Renal cortical epithelial cell (primary cell): ENCODE measurements at regions not wholly inside any gene's neighbourhood (a gene's known extent, or its start where the extent isn't known, plus 50 kb on each side); places are given as distances from the start of the nearest gene placed in this dataset.

Experiments
- DNase-seq: peaks from one replicate; pipeline ENCODE4 v3.0.0-alpha.2; 2011; ENCODE audit warnings: low read depth

DNA sequence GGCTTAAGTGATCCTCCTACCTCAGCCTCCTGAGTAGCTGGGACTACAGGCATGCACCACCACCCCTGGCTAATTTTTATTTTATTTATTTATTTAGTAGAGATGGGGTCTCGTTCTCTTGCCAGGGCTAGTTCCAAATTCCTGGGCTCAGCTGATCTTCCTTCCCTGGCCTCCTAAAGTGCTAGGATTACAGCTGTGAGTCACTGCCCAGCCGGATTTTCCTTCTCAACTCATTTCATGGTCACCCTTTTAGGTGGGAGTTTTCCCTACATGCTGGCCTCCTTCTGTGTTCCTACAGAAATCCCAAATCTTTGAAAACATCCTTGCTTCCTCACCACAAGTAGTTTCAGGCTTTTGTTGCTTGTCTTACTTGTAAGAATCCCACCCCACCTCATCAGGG is 102.1 kb upstream of the SIAH1 start:
- DNase-seq: no peak

DNA sequence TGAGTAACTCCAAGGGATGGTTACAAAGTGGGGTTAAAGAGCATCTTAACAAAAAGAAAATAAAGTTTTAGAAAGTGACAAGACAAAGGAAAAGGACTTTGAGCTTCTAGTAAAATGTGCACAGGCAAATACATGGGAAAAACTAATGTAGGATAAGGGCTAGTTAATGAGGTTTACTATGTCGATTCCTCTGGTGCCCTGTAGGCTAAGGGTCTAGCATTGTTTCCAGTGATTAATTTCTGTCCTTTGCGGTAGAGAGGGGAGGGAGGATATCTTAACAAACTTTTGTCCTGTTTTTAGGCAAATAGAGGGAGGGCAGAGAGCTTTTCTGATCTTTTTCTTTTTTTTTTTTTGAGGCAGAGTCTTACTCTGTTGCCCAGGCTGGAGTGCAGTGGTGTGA is 96.6 kb upstream of the SIAH1 start:
- DNase-seq: peak; percentile 41

DNA sequence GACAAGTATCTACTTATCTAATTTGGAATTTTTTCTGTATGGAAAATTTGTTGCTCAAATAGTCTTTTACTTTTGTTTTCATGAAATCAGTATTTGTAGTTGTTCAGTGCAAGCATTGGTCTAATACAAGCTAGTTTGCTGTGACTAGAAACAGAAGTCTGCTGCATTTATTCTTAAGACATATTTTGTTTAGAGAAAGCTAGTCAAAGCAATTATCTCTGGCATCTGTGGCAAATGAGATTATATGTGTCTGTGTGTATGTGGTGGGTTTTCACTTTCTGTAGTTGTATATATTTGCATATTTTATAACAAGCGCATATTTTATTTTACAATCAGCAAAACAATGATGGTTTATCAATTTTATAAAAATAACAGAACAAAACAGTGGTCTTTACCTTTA is 96.0 kb upstream of the SIAH1 start:
- DNase-seq: no peak

DNA sequence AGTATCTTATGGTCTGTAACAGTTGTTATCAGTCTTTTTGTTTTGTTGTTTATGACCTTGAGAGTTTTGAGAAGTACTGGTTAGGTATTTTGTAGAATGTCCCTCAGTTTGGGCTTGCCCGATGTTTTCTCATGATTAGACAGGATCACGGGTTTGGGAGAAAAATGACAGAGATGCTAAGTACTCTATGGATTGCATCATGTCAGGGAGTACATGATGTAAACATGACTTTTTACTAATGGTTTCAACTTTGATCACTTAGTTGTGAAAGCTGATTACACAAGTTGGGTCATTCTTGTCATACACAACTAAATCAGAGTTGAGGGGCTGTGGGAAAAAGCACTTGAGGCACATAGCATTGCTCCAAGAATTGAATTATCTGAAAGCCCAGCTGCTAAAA is 94.7 kb upstream of the SIAH1 start:
- peak; percentile 26 for DNase-seq

DNA sequence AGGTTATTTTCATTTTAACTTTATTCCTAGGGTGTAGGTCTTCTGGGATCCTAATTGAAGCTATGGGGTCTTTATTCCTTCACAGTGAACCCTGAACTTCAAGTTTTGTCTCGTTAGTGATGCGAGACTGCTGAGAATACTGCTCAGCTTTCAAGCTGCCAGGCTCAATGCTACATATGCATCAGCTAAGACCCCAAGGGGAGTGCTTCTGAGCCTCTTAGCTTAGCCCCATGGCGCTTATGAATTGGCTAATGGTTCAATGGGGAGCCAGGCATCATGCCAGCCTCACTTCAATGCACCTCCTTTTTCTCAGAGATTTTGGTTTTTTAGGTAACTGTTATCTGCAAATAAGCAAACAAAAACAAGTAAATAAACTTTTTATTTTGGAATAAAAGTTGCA is 94.1 kb upstream of the SIAH1 start:
- no peak for DNase-seq

DNA sequence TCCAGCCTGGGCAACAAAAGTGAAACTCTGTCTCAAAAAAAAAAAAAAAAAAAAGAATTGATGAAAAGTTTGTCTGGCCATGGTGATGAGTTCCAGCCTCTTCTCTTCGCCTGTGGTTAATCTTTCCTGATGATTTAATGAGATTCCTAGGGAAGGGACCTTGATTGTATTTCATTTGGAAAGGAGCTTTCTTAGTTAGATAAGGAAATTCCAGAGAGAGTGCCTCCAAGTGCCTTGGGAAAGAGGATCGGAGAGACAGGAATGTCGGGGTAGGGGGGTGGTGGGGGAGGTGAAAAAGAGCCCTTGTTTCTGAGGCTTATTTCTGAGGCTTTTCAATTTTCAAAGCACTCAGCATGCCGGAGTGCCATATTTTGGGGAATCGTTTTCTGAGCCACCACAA is 93.2 kb upstream of the SIAH1 start:
- DNase-seq: no peak

DNA sequence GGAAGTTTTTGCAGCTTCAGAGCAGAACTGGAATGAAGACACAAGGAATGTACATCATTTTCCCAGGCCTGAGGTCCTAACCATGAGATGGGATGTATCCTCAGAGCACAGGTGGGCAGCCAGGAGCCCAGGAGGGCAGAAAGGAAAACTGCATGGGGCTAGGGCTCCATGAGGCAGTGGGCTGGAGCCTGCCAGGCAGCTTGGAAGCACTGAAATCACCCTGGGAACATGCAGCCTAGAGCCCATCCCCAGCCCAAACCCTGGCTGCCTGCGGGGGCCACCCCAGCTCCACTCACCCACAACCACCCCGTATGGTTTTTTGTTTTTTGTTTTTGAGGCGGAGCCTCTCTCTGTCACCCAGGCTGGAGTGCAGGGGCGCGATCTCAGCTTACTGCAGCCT is 86.2 kb upstream of the SIAH1 start:
- no peak for DNase-seq

DNA sequence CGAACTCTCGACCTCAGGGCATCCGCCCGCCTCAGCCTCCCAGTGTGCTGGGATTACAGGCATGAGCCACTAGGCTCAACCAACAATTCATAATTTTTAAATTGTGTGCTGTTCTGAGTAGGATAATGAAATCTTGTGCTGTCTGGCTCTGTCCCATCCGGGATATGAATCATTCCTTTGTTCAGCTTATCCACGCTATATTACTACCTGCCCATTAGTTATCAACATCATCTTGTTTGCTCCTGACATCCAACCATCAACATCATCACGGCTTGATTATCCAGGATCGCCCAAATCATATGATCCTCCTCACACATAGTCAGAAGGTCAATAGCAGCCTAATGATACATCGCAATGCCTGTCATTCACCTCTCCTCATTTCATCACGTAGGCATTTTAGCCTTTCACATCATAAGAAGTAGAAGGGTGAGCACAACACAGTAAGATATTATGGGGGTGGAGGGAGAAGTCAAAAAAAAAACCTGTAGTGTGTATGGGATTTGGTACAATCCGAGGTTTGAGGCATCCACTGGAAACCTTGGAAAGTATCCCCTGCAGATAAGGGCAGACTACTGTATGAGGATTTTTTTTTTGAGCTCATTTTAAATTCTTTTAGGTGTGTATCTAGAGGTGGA is 77.0 kb upstream of the SIAH1 start:
- no peak for DNase-seq

DNA sequence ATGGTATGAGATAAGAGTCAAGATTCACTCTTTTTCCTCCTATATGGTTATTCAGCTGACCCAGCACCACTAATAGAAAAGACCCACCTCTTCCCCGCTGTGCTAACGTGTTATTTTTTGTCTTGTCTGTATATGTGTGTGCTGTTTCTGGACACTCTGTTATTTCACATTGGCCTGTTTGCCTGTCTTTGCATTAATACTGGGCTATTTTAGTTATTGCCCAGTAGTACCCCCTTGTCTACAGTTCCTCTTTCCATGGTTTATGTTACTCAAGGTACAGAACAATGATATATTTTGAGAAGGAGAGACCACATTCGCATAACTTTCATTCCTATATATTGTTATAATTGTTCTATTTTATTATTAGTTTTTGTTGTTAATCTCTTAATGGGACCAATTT is 74.0 kb upstream of the SIAH1 start:
- DNase-seq: no peak

DNA sequence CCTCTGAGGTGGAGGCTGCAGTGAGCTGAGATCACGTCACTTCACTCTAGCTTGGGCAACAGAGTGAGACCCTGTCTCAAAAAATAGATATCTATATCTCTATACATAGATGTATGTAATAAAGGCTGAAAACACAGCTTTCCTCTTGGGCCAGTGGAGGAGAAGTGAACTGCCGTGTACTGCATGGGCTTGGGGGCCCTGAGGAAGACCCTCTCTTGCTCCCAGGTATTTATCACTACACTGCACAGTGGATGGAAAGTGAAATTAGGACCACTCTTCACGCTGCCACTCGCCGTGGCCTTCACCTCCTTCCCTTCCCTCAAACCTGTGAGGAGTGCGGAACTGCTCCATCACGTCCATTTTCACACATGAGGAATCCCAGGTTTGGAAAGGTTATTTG is 68.8 kb upstream of the SIAH1 start:
- no peak for DNase-seq

DNA sequence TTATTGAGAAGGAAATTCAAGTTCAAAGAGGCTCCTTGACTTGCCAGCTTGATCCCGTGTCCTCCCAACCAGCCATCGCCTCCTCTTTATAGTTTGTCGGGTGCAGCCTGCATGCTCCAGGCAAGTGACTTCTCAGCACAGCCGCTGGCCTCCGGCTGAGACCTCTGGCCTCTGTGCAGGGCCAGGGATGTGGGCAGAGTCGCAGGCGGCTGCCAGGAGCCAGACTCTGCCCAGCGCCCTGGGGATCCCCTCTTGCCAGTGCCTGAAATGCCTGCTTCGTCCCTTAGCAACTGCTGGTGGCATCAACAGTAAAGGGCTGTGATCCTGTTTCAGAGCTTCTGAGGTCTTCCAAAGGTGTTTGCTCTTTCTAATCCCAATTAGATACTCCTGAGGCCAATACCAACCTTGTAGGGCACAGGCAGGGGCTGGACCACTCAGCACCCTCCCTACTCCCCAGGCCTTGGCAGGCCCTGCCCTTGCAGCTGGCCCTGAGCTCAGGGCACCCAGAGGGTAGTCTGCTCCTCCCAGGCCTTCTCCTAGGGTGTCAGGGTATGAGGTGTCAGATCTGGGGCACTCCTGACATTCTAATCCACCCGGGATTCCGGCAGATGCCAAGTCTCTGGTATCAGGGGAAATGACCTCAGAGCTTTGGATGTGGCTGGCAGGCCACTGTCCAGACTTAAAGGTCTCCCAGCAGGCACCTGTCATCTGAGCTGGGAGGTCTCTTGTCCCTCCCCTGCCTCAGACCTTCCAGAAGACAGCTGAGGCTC is 68.0 kb upstream of the SIAH1 start:
- DNase-seq: no peak

DNA sequence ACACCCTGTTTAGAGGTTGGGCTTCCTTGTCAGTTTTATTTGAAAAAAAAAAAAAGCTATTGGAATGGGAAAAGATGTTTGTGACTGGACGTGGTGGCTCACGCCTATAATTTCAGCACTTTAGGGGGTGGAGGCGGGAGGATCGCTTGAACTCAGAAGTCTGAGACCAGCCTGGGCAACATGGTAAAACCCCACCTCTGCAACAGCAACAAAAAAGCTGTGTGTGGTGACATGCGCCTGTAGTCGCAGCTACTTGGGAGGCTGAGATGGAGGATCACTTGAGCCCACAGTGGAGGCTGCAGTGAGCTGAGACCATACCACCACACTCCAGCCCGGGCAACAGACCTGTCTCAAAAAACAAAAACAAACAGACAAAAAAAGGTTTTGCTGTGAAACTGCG is 66.1 kb upstream of the SIAH1 start:
- DNase-seq: no peak

DNA sequence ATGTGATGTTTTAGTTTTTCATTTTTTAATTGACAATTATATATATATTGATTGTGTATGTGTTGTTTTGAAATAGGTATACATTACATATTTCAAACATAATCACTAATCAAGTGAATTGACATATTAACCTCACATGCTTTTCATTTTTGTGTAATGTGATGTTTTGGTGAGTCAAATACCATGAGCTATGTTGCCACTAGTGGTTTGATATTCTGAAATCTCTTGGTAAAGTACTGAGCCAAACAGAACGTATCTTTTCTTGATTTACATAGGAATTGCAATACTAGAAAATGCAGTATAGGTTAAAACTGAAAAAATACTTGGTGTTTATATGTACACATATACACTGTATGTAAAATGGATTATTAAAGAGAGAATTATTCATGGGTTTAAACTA is 65.2 kb upstream of the SIAH1 start:
- DNase-seq: no peak

DNA sequence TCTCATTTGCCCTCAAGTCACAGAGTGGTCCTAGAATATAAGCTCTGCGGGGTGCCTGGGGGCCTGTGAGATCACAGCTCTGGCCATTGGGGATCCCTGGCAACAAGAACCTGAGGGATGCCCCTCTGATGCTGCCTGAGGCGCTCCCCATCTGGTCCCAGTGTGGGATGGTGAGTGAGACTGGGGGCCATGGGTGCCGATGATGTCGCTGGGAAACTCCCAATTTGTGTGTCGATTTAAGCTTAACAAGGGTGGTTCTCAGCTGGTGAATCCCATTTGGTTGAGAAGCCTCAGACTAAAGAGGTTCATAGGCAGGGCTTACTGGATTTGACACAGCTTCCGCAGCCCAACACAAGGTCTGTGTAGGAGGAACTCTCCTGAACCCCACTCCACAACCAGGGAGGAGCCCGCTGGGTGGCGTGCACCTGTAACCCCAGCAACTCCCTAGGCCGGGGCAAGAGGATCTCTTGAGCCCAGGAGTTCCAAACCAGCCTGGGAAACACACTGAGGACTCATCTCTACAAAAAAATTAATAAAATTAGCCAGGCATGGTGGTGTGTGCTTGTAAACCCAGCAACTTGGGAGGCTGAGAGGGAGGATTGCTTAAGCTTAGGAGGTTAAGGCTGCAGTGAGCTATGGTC is 63.7 kb upstream of the SIAH1 start:
- DNase-seq: no peak

DNA sequence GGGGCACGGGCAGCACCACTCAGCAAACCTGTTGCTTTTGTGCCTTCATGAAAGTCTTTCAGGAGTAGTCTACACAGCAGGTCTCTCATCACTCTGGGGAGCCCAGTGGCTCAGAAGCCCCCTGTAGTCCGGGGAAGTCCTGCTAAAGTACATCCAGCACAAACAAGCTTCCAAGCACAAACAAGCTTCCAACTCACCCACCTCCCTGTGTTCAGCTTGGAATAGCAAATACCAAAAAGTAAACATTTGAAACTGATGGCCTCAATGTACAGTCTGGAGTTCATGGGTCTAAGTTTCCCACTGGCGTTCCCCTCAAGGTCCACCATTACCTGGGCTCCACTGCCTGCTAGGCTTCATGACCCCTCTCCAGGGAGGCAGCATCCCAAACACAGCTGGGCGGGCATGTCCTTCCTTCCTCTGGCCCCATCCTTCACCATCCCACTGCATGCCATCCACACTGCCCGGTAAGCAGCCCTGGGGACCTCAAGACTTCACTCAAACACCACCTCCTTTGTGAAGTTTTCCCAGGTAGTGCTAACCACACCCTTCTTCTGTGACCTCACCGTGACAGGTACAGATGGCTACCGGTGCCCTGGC is 62.8 kb upstream of the SIAH1 start:
- no peak for DNase-seq

DNA sequence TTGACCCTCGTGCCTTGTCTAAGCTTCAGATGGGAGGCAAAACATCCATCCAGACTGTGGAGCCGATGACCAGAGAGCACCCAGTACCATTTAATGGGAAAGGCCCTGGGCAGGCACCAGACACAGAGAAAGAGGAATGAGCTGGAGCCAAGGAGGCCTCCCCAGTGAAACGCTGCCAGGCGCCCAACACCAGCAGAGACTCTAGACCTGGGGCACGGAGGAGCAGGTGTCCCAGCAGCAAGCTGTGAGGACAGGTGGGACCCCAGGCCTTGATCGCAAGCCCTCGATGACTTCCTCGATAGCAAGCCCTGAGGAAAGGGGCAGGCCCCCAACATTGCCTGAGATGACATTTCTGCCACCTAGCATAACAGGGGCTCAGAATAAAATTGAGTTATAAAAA is 62.2 kb upstream of the SIAH1 start:
- DNase-seq: no peak

DNA sequence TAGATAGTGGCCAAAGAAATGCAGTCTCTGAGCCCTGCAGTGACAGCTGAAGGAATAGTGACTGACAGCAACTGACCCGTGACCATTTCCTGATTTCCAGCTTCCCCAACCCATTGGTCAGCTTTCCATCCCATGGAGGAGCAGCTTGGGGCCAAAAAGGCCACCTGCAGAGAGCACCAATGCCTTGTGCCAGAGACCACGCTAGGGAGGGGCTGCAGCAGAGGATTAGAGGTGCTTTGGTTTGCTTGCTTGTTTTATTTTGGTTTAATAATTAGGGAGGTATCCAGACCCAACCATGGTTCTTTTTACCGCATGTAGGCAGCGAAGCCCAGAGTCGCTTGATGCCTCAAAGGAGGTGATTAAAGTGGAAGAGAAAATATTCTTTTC is 61.3 kb upstream of the SIAH1 start:
- DNase-seq: no peak

DNA sequence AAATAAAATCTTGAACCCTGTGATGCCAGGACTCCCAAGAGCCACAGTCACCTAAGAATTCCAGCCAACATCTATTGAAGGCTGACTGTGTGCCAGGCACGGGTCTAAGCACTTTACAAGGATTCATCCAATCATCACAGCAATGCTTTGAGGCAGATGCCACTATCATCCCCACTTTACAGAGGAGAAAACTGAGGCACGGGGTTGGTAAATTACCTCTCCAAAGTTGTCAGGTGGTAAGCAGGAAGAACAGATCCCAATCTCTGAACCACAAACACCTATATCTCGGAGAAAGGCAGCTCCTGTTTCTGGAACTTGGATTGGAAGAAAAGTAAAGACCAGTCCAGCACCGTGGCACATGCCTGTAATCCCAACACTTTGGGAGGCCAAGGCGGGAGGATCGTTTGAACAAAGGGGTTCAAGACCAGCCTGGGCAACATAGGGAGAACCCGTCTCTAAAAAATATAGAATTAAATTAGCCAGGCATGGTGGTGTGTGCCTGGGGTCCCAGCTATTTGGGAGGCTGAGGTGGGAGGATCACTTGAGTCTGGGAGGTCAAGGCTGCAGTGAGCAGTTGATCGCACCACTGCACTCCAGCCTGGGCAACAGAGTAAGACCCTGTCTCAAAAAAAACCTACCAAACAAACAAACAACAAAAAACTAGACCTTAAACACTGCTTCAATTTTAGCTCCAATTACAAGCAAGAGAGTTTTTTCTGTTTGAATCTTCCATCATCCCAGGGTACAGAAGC is 60.7 kb upstream of the SIAH1 start:
- no peak for DNase-seq

DNA sequence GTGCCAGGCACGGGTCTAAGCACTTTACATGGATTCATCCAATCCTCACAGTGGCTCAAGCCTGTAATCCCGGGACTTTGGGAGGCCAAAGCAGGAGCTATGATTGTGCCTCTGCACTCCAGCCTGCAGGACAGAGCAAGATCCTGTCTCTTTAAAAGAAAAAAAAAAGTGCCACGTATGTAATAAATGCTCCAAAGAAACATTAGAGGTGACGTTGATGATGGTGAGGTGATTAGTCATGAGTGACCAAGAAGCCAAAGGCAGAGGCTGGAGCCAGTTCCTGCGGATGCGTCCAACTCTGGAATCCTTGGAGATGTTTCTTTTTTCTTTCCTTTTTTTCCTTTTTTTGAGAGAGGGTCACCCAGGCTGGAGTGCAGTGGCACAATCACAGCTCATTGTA is 59.4 kb upstream of the SIAH1 start:
- DNase-seq: peak; percentile 88

DNA sequence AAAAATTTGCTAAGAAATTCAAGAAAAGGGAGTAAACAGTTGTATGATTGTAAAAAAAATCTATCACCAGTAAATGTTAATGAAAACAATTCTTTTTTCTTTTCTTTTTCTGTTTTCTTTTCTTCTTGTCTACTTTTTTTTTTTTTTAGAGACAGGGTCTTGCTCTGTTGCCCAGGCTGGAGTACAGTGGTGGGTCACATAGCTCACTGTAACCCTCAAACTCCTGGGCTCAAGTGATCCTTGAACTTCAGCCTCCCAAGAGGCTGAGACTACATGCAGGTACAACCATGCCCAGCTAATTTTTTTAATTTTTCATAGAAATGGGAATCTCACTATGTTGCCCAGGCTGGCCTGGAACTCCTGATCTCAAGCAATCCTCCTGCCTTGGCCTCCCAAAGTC is 57.2 kb upstream of the SIAH1 start:
- DNase-seq: no peak

DNA sequence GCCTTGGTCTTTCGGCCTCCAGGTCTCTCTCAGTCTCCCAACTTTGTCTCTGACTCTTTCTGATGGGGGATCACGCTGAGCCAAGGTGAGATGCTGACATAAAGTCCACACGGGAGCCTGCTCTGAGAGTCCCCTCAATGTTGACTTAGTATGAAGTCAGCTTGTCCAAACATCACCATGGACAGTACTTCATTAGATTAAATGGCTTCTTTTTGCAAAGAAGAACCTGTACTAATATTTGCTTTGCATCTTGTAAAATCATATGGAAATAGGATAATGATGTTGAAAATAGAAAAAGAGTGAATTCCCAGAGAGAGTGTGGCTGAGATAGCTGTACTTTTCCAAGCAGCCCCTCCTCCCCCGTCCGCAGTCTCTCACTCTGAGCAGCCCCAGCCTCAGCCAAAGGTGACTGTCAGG is 56.7 kb upstream of the SIAH1 start:
- DNase-seq: no peak

DNA sequence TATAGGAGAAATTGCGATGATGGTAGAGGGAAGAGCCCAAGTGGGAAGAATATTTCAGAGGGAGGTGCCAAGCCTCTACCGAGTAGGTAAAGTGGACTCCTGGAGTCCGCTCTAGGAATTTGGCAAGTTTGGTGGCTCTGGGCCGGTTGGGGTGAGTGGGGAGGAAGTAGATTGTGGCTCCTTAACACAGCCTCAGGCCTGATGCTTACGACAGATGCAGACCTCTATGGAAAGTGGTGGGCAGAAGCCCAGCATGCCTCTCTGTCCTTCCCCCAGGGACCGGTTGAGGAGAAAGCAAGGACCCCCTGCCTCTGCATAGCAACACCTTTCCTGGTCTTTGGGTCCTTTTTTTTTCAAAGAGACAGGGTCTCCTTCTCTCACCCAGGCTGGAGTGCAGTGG is 55.9 kb upstream of the SIAH1 start:
- DNase-seq: no peak
